ENCODE measurements at regions not wholly inside any gene's neighbourhood (a gene's known extent, or its start where the extent isn't known, plus 50 kb on each side); places are given as distances from the start of the nearest gene placed in this dataset.

GRCh38 chr9:84586662-84587061 is 82.9 kb upstream of the NTRK2 start:
- no peak for ATAC-seq (ENCODE audit: insufficient number of reproducible peaks, low FRiP score, low read depth)

GRCh38 chr9:84587153-84587552 is 82.4 kb upstream of the NTRK2 start:
- Histone ChIP-seq H3K4me3 (no peak overlapping the region), H3K9me3 (no peaks in the 10 kb centered on the region), H3K4me1 (ENCODE audit: control insufficient read depth in 1 of 2, low read depth in 2 of 2) (no peaks in the 10 kb centered on the region), H3K27me3 (replicated peaks; ENCODE audit: insufficient read depth) (no peaks in the 10 kb centered on the region), H3K27ac (no peak overlapping the region), H3K36me3 (no peaks in the 10 kb centered on the region)
- no peak for TF ChIP-seq CTCF (IDR thresholded peaks at IDR 0.05)
- ATAC-seq (ENCODE audit: insufficient number of reproducible peaks, low FRiP score, low read depth) (no peak), DNase-seq (ENCODE audit: low spot score) (no peak)

More at GRCh38 chr9:84586662-84587061, 82.9 kb upstream of the NTRK2 start:
- no peaks in the 10 kb centered on the region for H3K36me3 ChIP-seq
- H3K4me3 ChIP-seq = no peak overlapping the region
- H3K27ac ChIP-seq = no peak overlapping the region
- TF ChIP-seq CTCF (IDR thresholded peaks at IDR 0.05) = no peak
- no peaks in the 10 kb centered on the region for H3K27me3 ChIP-seq (replicated peaks; ENCODE audit: insufficient read depth)
- no peaks in the 10 kb centered on the region for H3K4me1 ChIP-seq (ENCODE audit: control insufficient read depth in 1 of 2, low read depth in 2 of 2)
- DNase-seq (ENCODE audit: low spot score) = no peak
- no peaks in the 10 kb centered on the region for H3K9me3 ChIP-seq

GRCh38 chr9:84589542-84589941 is 80.0 kb upstream of the NTRK2 start:
- Histone ChIP-seq H3K4me3 (no peak overlapping the region), H3K27me3 (replicated peaks; ENCODE audit: insufficient read depth) (no peaks in the 10 kb centered on the region), H3K27ac (no peak overlapping the region), H3K36me3 (no peaks in the 10 kb centered on the region), H3K9me3 (no peaks in the 10 kb centered on the region), H3K4me1 (ENCODE audit: control insufficient read depth in 1 of 2, low read depth in 2 of 2) (no peaks in the 10 kb centered on the region)
- DNase-seq (ENCODE audit: low spot score) (no peak), ATAC-seq (ENCODE audit: insufficient number of reproducible peaks, low FRiP score, low read depth) (no peak)
- no peak for TF ChIP-seq CTCF (IDR thresholded peaks at IDR 0.05)

GRCh38 chr9:84590706-84591105 is 78.8 kb upstream of the NTRK2 start:
- H3K27me3 ChIP-seq (replicated peaks; ENCODE audit: insufficient read depth) = no peaks in the 10 kb centered on the region
- TF ChIP-seq CTCF (IDR thresholded peaks at IDR 0.05) = no peak
- DNase-seq (ENCODE audit: low spot score) = no peak
- no peak for ATAC-seq (ENCODE audit: insufficient number of reproducible peaks, low FRiP score, low read depth)
- H3K9me3 ChIP-seq = no peaks in the 10 kb centered on the region
- H3K27ac ChIP-seq = no peak overlapping the region
- no peak overlapping the region for H3K4me3 ChIP-seq
- no peaks in the 10 kb centered on the region for H3K36me3 ChIP-seq
- no peaks in the 10 kb centered on the region for H3K4me1 ChIP-seq (ENCODE audit: control insufficient read depth in 1 of 2, low read depth in 2 of 2)

GRCh38 chr9:84592918-84593317 is 76.6 kb upstream of the NTRK2 start:
- H3K4me1 ChIP-seq (ENCODE audit: control insufficient read depth in 1 of 2, low read depth in 2 of 2) = no peaks in the 10 kb centered on the region
- H3K4me3 ChIP-seq = no peak overlapping the region
- DNase-seq (ENCODE audit: low spot score) (no peak), ATAC-seq (ENCODE audit: insufficient number of reproducible peaks, low FRiP score, low read depth) (no peak)
- TF ChIP-seq CTCF (IDR thresholded peaks at IDR 0.05) = no peak
- H3K27ac ChIP-seq = no peak overlapping the region
- H3K36me3 ChIP-seq = no peaks in the 10 kb centered on the region
- no peaks in the 10 kb centered on the region for H3K9me3 ChIP-seq
- H3K27me3 ChIP-seq (replicated peaks; ENCODE audit: insufficient read depth) = no peaks in the 10 kb centered on the region
